Testis (tissue), 2 donors: ENCODE measurements at regions not wholly inside any gene's neighbourhood (a gene's known extent, or its start where the extent isn't known, plus 50 kb on each side); places are given as distances from the start of the nearest gene placed in this dataset.

Source experiments
- CTCF ChIP-seq, 3 experiments: fragments of 450-650 bp in 2 of 3; fragments of 200-600 bp in 1 of 3; sonication (generic) in 1 of 3; IDR thresholded peaks; one replicate each; pipeline ENCODE4 v1.5.1; 2016 to 2019; ENCODE audit warnings: antibody characterized with exemption in 3 of 3, mild to moderate bottlenecking in 2 of 3, moderate library complexity in 1 of 3
- POLR2A ChIP-seq: fragments of 450-650 bp; IDR thresholded peaks from one replicate; pipeline ENCODE4 v1.6.1; 2017; ENCODE audit warnings: antibody characterized with exemption, mild to moderate bottlenecking, moderate library complexity

GRCh38 chr10:10625491-10625890, 392.2 kb upstream of the CELF2 start:
- no peak for TF ChIP-seq POLR2A
- no peak for TF ChIP-seq CTCF (IDR thresholded peaks at IDR 0.05)
